Lower leg skin (tissue), 3 donors: ENCODE measurements at regions not wholly inside any gene's neighbourhood (a gene's known extent, or its start where the extent isn't known, plus 50 kb on each side); places are given as distances from the start of the nearest gene placed in this dataset.

ENCODE experiments used
- POLR2A ChIP-seq, 2 donors: fragments of 450-650 bp; IDR thresholded peaks; one replicate each; pipeline ENCODE4 v1.6.1; 2016 to 2017; ENCODE audit warnings: antibody characterized with exemption in 2 of 2, mild to moderate bottlenecking in 1 of 2, moderate library complexity in 1 of 2
- TF ChIP-seq, protein P1 (sequence below), 3 donors: fragments of 450-650 bp; IDR thresholded peaks; one replicate each; pipeline ENCODE4 v1.5.1; 2016; ENCODE audit warnings: antibody characterized with exemption in 3 of 3, mild to moderate bottlenecking in 3 of 3, moderate library complexity in 2 of 3

DNA sequence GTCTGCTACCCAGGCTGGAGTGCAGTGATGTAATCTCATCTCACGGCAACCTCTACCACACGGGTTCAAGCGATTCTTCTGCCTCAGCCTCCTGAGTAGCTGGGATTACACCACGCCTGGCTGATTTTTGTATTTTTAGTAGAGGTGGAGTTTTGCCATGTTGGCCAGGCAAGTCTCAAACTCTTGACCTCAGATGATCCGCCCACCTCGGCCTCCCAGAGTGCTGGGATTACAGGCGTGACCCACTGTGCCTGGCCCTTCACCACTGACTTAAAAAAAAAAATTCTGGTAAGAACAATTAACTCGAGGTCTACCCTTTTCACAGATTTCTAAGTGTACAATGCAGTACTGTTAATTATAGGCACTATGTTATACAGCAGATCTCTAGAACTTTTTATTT, 279.4 kb downstream of the PARN start:
- TF ChIP-seq, protein P1, sequence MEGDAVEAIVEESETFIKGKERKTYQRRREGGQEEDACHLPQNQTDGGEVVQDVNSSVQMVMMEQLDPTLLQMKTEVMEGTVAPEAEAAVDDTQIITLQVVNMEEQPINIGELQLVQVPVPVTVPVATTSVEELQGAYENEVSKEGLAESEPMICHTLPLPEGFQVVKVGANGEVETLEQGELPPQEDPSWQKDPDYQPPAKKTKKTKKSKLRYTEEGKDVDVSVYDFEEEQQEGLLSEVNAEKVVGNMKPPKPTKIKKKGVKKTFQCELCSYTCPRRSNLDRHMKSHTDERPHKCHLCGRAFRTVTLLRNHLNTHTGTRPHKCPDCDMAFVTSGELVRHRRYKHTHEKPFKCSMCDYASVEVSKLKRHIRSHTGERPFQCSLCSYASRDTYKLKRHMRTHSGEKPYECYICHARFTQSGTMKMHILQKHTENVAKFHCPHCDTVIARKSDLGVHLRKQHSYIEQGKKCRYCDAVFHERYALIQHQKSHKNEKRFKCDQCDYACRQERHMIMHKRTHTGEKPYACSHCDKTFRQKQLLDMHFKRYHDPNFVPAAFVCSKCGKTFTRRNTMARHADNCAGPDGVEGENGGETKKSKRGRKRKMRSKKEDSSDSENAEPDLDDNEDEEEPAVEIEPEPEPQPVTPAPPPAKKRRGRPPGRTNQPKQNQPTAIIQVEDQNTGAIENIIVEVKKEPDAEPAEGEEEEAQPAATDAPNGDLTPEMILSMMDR (IDR thresholded peaks at IDR 0.05): no peak
- TF ChIP-seq POLR2A (IDR thresholded peaks at IDR 0.05): no peak
